ENCODE measurements at regions not wholly inside any gene's neighbourhood (a gene's known extent, or its start where the extent isn't known, plus 50 kb on each side); places are given as distances from the start of the nearest gene placed in this dataset.

- CTCF ChIA-PET (ENCODE audit: partially characterized antibody), result no interaction called here
- H3K4ac ChIP-seq (replicated peaks; ENCODE audit: insufficient read length, low read depth, low read length), result no peak overlapping the region
- H3K9me3 ChIP-seq (ENCODE audit: insufficient read depth in 2 of 2, low read depth in 1 of 2, low read length in 1 of 2), result no peaks in the 10 kb centered on the region
- FAIRE-seq, result no peak
- peaks cover 6 to 23% (median 17%) of the 10 kb centered on the region in 4 experiments for H3K4me1 ChIP-seq (replicated peaks in 1 of 4; ENCODE audit: control insufficient read depth in 3 of 4, insufficient read depth in 4 of 4, low read length in 3 of 4)
- H3K4me2 ChIP-seq (ENCODE audit: insufficient read depth in 1 of 2, low read depth in 2 of 2, low read length in 2 of 2), result no peak overlapping the region
- H3K23me2 ChIP-seq (ENCODE audit: low read depth, low read length), result no peaks in the 10 kb centered on the region
- no peak overlapping the region for H3K14ac ChIP-seq (ENCODE audit: insufficient read length)
- no peak overlapping the region for H4K8ac ChIP-seq (ENCODE audit: extremely low read depth, insufficient read depth, low read length)
- H2BK5ac ChIP-seq (ENCODE audit: low read depth, low read length), result no peak overlapping the region
- no peak overlapping the region for H3K18ac ChIP-seq (ENCODE audit: extremely low read depth, low read length)
- H3K27ac ChIP-seq (ENCODE audit: low read depth, low read length), result no peak overlapping the region
- H2AFZ ChIP-seq (ENCODE audit: low read length), result no peak overlapping the region
- no peak overlapping the region for H2AK5ac ChIP-seq (ENCODE audit: low read depth, low read length)
- H4K91ac ChIP-seq (replicated peaks; ENCODE audit: insufficient read length, low read length), result no peak overlapping the region
- TF ChIP-seq YY1 (IDR thresholded peaks at IDR 0.05; ENCODE audit: low read depth, low read length) (no peak), SIX5 (IDR thresholded peaks at IDR 0.05; ENCODE audit: low read depth, low read length) (no peak), TAF1 (IDR thresholded peaks at IDR 0.05; ENCODE audit: low read depth, low read length) (no peak), HDAC6 (IDR thresholded peaks at IDR 0.05; ENCODE audit: low read depth, low read length) (no peak), SUZ12 (IDR thresholded peaks at IDR 0.05; ENCODE audit: low read length) (no peak), USF2 (IDR thresholded peaks at IDR 0.05; ENCODE audit: low read length) (no peak), SIN3A (conservative IDR thresholded peaks at IDR 0.05 in 1 of 2, IDR thresholded peaks at IDR 0.05 in 1 of 2; ENCODE audit: low read depth in 1 of 2, low read length in 2 of 2) (no peak), CHD2 (IDR thresholded peaks at IDR 0.05; ENCODE audit: low read length) (no peak)
- H3K23ac ChIP-seq (ENCODE audit: insufficient read length), result no peak overlapping the region
- H2BK20ac ChIP-seq (ENCODE audit: low read length), result no peak overlapping the region
- no peak overlapping the region for H2BK15ac ChIP-seq (ENCODE audit: low read length)
- H3K9ac ChIP-seq (replicated peaks in 1 of 4; ENCODE audit: extremely low read depth in 1 of 4, low read depth in 3 of 4, low read length in 3 of 4), result no peak overlapping the region
- WGBS, 2 experiments (ENCODE audit: extremely low coverage in 1 of 2, insufficient coverage in 1 of 2, insufficient read length in 1 of 2, insufficient replicate concordance in 2 of 2, low coverage in 1 of 2, low lambda C conversion rate in 2 of 2, missing lambda C conversion rate in 1 of 2), result 87% methylated on average over 2 of the region's 2 CpGs; no CpG with 5 or more reads in 1 of the 2 experiments
- no peak overlapping the region for H2BK120ac ChIP-seq (replicated peaks; ENCODE audit: low read depth, low read length)
- no peaks in the 10 kb centered on the region for H3K79me1 ChIP-seq (ENCODE audit: low read depth, low read length)
- H3K27me3 ChIP-seq (replicated peaks in 1 of 4; ENCODE audit: control insufficient read depth in 3 of 4, extremely low read depth in 1 of 4, insufficient read depth in 3 of 4, low read length in 3 of 4), result no peaks in the 10 kb centered on the region
- H4K20me1 ChIP-seq (replicated peaks in 1 of 2; ENCODE audit: control insufficient read depth in 1 of 2, insufficient read depth in 2 of 2, low read length in 2 of 2), result no peaks in the 10 kb centered on the region
- no peak overlapping the region for H3K4me3 ChIP-seq (ENCODE audit: extremely low read depth in 1 of 4, insufficient read depth in 2 of 4, low read depth in 3 of 4, low read length in 4 of 4)
- H3K56ac ChIP-seq (replicated peaks; ENCODE audit: insufficient read length, low read depth, low read length), result no peak overlapping the region
- DNase-seq (ENCODE audit: low read depth in 1 of 2, low spot score in 2 of 2), result no peak
- H2BK12ac ChIP-seq (ENCODE audit: low read depth, low read length), result no peak overlapping the region
- H3K36me3 ChIP-seq (ENCODE audit: control insufficient read depth in 2 of 4, insufficient read depth in 4 of 4, low read length in 3 of 4), result no peaks in the 10 kb centered on the region
- H3K79me2 ChIP-seq (ENCODE audit: control insufficient read depth in 1 of 2, insufficient read depth in 2 of 2, low read length in 2 of 2), result no peaks in the 10 kb centered on the region
- POLR2A ChIA-PET (ENCODE audit: partially characterized antibody), result no interaction called here
- H4K5ac ChIP-seq (ENCODE audit: insufficient read length, low read depth, low read length), result no peak overlapping the region
These were observed 69.8 kb upstream of the IFNG-AS1 start for GRCh38 chr12:67919406-67919805.

Data from H1 (cell line).